HPDE6-E6E7 (cell line): ENCODE measurements at regions not wholly inside any gene's neighbourhood (a gene's known extent, or its start where the extent isn't known, plus 50 kb on each side); places are given as distances from the start of the nearest gene placed in this dataset.
"Not testable (repeated sequence)": the region's sequence is repeated elsewhere in the genome, so short reads cannot be mapped to it uniquely, and the experiment has no call there.

Experiments
- DNase-seq: peaks from one replicate; pipeline ENCODE4 v3.0.0; 2011; ENCODE audit warnings: missing footprints; ENCODE audit errors: extremely low spot score

- no peak for DNase-seq
Measured at GRCh38 chr10:18868919-18869318, 179.7 kb upstream of the MALRD1 start.

GRCh38 chr10:18875477-18875876 is 173.1 kb upstream of the MALRD1 start:
- no peak for DNase-seq

- no peak for DNase-seq
Measured at GRCh38 chr10:18879284-18879683, 169.3 kb upstream of the MALRD1 start.

- no peak for DNase-seq
Measured at GRCh38 chr10:18880530-18880929, 168.1 kb upstream of the MALRD1 start.

GRCh38 chr10:18886102-18886501 is 162.5 kb upstream of the MALRD1 start:
- DNase-seq: no peak

- no peak for DNase-seq
Measured at GRCh38 chr10:18906636-18907035, 142.0 kb upstream of the MALRD1 start.

GRCh38 chr10:18917431-18917830 is 131.2 kb upstream of the MALRD1 start:
- DNase-seq: not testable (repeated sequence)

- DNase-seq: no peak
Measured at GRCh38 chr10:18918532-18918931, 130.1 kb upstream of the MALRD1 start.

- DNase-seq: no peak
Measured at GRCh38 chr10:18949391-18949790, 99.2 kb upstream of the MALRD1 start.

GRCh38 chr10:18951072-18951823 is 97.4 kb upstream of the MALRD1 start:
- DNase-seq: not testable (repeated sequence)

- no peak for DNase-seq
Measured at GRCh38 chr10:18955061-18955460, 93.5 kb upstream of the MALRD1 start.

- DNase-seq: no peak
Measured at GRCh38 chr10:18959369-18959768, 89.2 kb upstream of the MALRD1 start.

GRCh38 chr10:18960466-18961079 is 88.0 kb upstream of the MALRD1 start:
- DNase-seq: no peak

GRCh38 chr10:18968159-18968558 is 80.4 kb upstream of the MALRD1 start:
- no peak for DNase-seq

GRCh38 chr10:18976696-18977251 is 71.8 kb upstream of the MALRD1 start:
- no peak for DNase-seq

GRCh38 chr10:18980089-18980629 is 68.4 kb upstream of the MALRD1 start:
- no peak for DNase-seq

- DNase-seq: no peak
Measured at GRCh38 chr10:18984531-18984930, 64.1 kb upstream of the MALRD1 start.

- no peak for DNase-seq
Measured at GRCh38 chr10:18988338-18988737, 60.3 kb upstream of the MALRD1 start.
